ENCODE measurements at regions not wholly inside any gene's neighbourhood (a gene's known extent, or its start where the extent isn't known, plus 50 kb on each side); places are given as distances from the start of the nearest gene placed in this dataset.

- H3K4me3 ChIP-seq (ENCODE audit: control insufficient read depth, low read depth, low read length) = no peak overlapping the region
- DNase-seq (ENCODE audit: low read depth) = no peak
- no peak for TF ChIP-seq CTCF (IDR thresholded peaks at IDR 0.05; ENCODE audit: control insufficient read depth, insufficient read depth, low read depth, low read length, missing control alignments)
These were observed 920.9 kb downstream of the TUSC7 start for GRCh38 chr3:117630469-117630868.

GRCh38 chr3:117630885-117631284 lies 921.3 kb downstream of the TUSC7 start:
- no peak for TF ChIP-seq CTCF (IDR thresholded peaks at IDR 0.05; ENCODE audit: control insufficient read depth, insufficient read depth, low read depth, low read length, missing control alignments)
- DNase-seq (ENCODE audit: low read depth) = no peak
- H3K4me3 ChIP-seq (ENCODE audit: control insufficient read depth, low read depth, low read length) = no peak overlapping the region

GRCh38 chr3:117631781-117632180 lies 922.2 kb downstream of the TUSC7 start:
- H3K4me3 ChIP-seq (ENCODE audit: control insufficient read depth, low read depth, low read length) = no peak overlapping the region
- no peak for DNase-seq (ENCODE audit: low read depth)
- no peak for TF ChIP-seq CTCF (IDR thresholded peaks at IDR 0.05; ENCODE audit: control insufficient read depth, insufficient read depth, low read depth, low read length, missing control alignments)

GRCh38 chr3:117632191-117632590 lies 922.6 kb downstream of the TUSC7 start:
- no peak for DNase-seq (ENCODE audit: low read depth)

GRCh38 chr3:117633207-117633606 lies 923.6 kb downstream of the TUSC7 start:
- TF ChIP-seq CTCF (IDR thresholded peaks at IDR 0.05; ENCODE audit: control insufficient read depth, insufficient read depth, low read depth, low read length, missing control alignments) = no peak
- DNase-seq (ENCODE audit: low read depth) = no peak
- no peak overlapping the region for H3K4me3 ChIP-seq (ENCODE audit: control insufficient read depth, low read depth, low read length)

More at GRCh38 chr3:117632191-117632590, 922.6 kb downstream of the TUSC7 start:
- H3K4me3 ChIP-seq (ENCODE audit: control insufficient read depth, low read depth, low read length) = no peak overlapping the region
- TF ChIP-seq CTCF (IDR thresholded peaks at IDR 0.05; ENCODE audit: control insufficient read depth, insufficient read depth, low read depth, low read length, missing control alignments) = no peak

- TF ChIP-seq CTCF (IDR thresholded peaks at IDR 0.05; ENCODE audit: control insufficient read depth, insufficient read depth, low read depth, low read length, missing control alignments) = no peak
- no peak for DNase-seq (ENCODE audit: low read depth)
- H3K4me3 ChIP-seq (ENCODE audit: control insufficient read depth, low read depth, low read length) = no peak overlapping the region
These were observed 928.1 kb downstream of the TUSC7 start for GRCh38 chr3:117637666-117638065.

- H3K4me3 ChIP-seq (ENCODE audit: control insufficient read depth, low read depth, low read length) = no peak overlapping the region
- no peak for DNase-seq (ENCODE audit: low read depth)
- no peak for TF ChIP-seq CTCF (IDR thresholded peaks at IDR 0.05; ENCODE audit: control insufficient read depth, insufficient read depth, low read depth, low read length, missing control alignments)
These were observed 934.6 kb downstream of the TUSC7 start for GRCh38 chr3:117644203-117644602.
